ENCODE measurements at regions not wholly inside any gene's neighbourhood (a gene's known extent, or its start where the extent isn't known, plus 50 kb on each side); places are given as distances from the start of the nearest gene placed in this dataset.
A peak's percentile ranks its signal among the peaks of the same experiment; 100 is the strongest.

DNA sequence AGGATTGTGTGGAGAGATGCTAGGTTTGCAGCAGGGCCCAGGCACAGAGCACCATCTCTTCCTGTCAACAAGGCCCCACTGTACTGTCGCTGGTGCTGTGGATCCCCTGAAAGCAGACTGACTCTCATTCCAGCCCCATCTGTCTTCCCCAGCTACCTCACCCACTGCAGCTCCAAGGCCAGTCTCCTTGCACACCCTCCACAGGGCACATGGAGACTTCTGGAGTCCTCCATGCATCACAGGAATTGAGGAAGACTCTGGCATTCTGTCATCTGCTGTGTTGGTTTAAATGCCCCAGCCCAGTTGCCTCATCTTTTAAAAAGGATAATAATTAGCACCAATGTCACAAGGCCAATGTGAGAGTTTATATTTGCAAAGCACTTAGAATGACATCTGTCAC lies 301.2 kb downstream of the RPLP1 start:
- Histone ChIP-seq H4K91ac (ENCODE audit: low read length) (no peak overlapping the region), H3K36me3 (ENCODE audit: control insufficient read depth in 1 of 2, insufficient read depth in 2 of 2, low read depth in 1 of 2, low read length in 2 of 2) (no peaks in the 10 kb centered on the region), H2BK12ac (ENCODE audit: low read length in 2 of 2) (no peak overlapping the region), H3K27ac (ENCODE audit: low read length, poor library complexity, severe bottlenecking) (no peak overlapping the region), H3K4me3 (ENCODE audit: insufficient read depth in 1 of 2, low read depth in 1 of 2, low read length in 2 of 2) (no peak overlapping the region), H3K79me1 (replicated peaks; ENCODE audit: low read length, poor library complexity, severe bottlenecking) (no peaks in the 10 kb centered on the region), H4K8ac (ENCODE audit: low read length) (no peak overlapping the region), H3K4ac (ENCODE audit: low read depth in 1 of 2, low read length in 2 of 2) (no peak overlapping the region), H2BK5ac (ENCODE audit: low read depth, low read length, poor library complexity, severe bottlenecking) (no peak overlapping the region), H2AK5ac (ENCODE audit: low read length, severe bottlenecking) (no peak overlapping the region), H3K4me1 (ENCODE audit: control insufficient read depth, insufficient read depth, low read depth, low read length) (peaks cover 14% of the 10 kb centered on the region), H2BK15ac (ENCODE audit: low read depth, poor library complexity, severe bottlenecking) (peak overlapping the region; percentile 33), H3K9ac (ENCODE audit: low read length) (no peak overlapping the region), H3K9me3 (ENCODE audit: control insufficient read depth, low read length) (peaks cover 5% of the 10 kb centered on the region), H2BK120ac (ENCODE audit: low read depth, low read length) (no peak overlapping the region), H3K18ac (ENCODE audit: low read depth in 1 of 2, low read length in 2 of 2) (no peak overlapping the region), H3K4me2 (ENCODE audit: low read length, poor library complexity, severe bottlenecking) (no peak overlapping the region), H3K23ac (ENCODE audit: low read length in 2 of 2) (no peak overlapping the region), H3K14ac (ENCODE audit: low read length in 2 of 2) (no peak overlapping the region), H2AFZ (ENCODE audit: low read depth, low read length) (no peak overlapping the region), H3K27me3 (ENCODE audit: control insufficient read depth in 1 of 2, insufficient read depth in 1 of 2, low read length in 2 of 2) (peaks cover 0 to 4% of the 10 kb centered on the region in 2 experiments)
- no peak for DNase-seq
- 96% methylated on average over 1 of the region's 1 CpG for WGBS

GRCh38 chr15:69754313-69754712 lies 301.7 kb downstream of the RPLP1 start:
- Histone ChIP-seq H3K4me2 (ENCODE audit: low read length, poor library complexity, severe bottlenecking) (no peak overlapping the region), H3K9ac (ENCODE audit: low read length) (no peak overlapping the region)

GRCh38 chr15:69755551-69756310 lies 303.1 kb downstream of the RPLP1 start:
- Histone ChIP-seq H4K8ac (ENCODE audit: low read length) (no peak overlapping the region), H2BK12ac (ENCODE audit: low read length in 2 of 2) (peak overlapping the region in 1 of 2 experiments; percentile 66), H3K4me3 (ENCODE audit: insufficient read depth in 1 of 2, low read depth in 1 of 2, low read length in 2 of 2) (no peak overlapping the region), H3K9me3 (ENCODE audit: control insufficient read depth, low read length) (no peaks in the 10 kb centered on the region), H3K4me2 (ENCODE audit: low read length, poor library complexity, severe bottlenecking) (no peak overlapping the region), H2BK120ac (ENCODE audit: low read depth, low read length) (no peak overlapping the region), H2BK15ac (ENCODE audit: low read depth, poor library complexity, severe bottlenecking) (no peak overlapping the region), H3K27ac (ENCODE audit: low read length, poor library complexity, severe bottlenecking) (no peak overlapping the region), H3K18ac (ENCODE audit: low read depth in 1 of 2, low read length in 2 of 2) (no peak overlapping the region), H2AK5ac (ENCODE audit: low read length, severe bottlenecking) (no peak overlapping the region), H3K27me3 (ENCODE audit: control insufficient read depth in 1 of 2, insufficient read depth in 1 of 2, low read length in 2 of 2) (no peaks in the 10 kb centered on the region), H2AFZ (ENCODE audit: low read depth, low read length) (no peak overlapping the region), H3K14ac (ENCODE audit: low read length in 2 of 2) (no peak overlapping the region), H3K23ac (ENCODE audit: low read length in 2 of 2) (no peak overlapping the region), H3K36me3 (ENCODE audit: control insufficient read depth in 1 of 2, insufficient read depth in 2 of 2, low read depth in 1 of 2, low read length in 2 of 2) (no peaks in the 10 kb centered on the region), H3K9ac (ENCODE audit: low read length) (no peak overlapping the region), H3K4ac (ENCODE audit: low read depth in 1 of 2, low read length in 2 of 2) (peak overlapping the region in 1 of 2 experiments; percentile 24), H2BK5ac (ENCODE audit: low read depth, low read length, poor library complexity, severe bottlenecking) (no peak overlapping the region), H3K79me1 (replicated peaks; ENCODE audit: low read length, poor library complexity, severe bottlenecking) (no peaks in the 10 kb centered on the region), H4K91ac (ENCODE audit: low read length) (no peak overlapping the region), H3K4me1 (ENCODE audit: control insufficient read depth, insufficient read depth, low read depth, low read length) (peaks cover 20% of the 10 kb centered on the region)
- WGBS: 44% methylated on average over 4 of the region's 7 CpGs
- DNase-seq: peak; percentile 44

More at GRCh38 chr15:69754313-69754712, 301.7 kb downstream of the RPLP1 start:
- H3K23ac ChIP-seq (ENCODE audit: low read length in 2 of 2): no peak overlapping the region
- no peak overlapping the region for H3K18ac ChIP-seq (ENCODE audit: low read depth in 1 of 2, low read length in 2 of 2)
- no peak for DNase-seq
- H3K4me1 ChIP-seq (ENCODE audit: control insufficient read depth, insufficient read depth, low read depth, low read length): peaks cover 17% of the 10 kb centered on the region
- H3K27ac ChIP-seq (ENCODE audit: low read length, poor library complexity, severe bottlenecking): no peak overlapping the region
- H3K36me3 ChIP-seq (ENCODE audit: control insufficient read depth in 1 of 2, insufficient read depth in 2 of 2, low read depth in 1 of 2, low read length in 2 of 2): no peaks in the 10 kb centered on the region
- H2BK120ac ChIP-seq (ENCODE audit: low read depth, low read length): no peak overlapping the region
- H3K14ac ChIP-seq (ENCODE audit: low read length in 2 of 2): no peak overlapping the region
- H3K9me3 ChIP-seq (ENCODE audit: control insufficient read depth, low read length): peaks cover 5% of the 10 kb centered on the region
- no peak overlapping the region for H4K91ac ChIP-seq (ENCODE audit: low read length)
- H2AK5ac ChIP-seq (ENCODE audit: low read length, severe bottlenecking): no peak overlapping the region
- no peak overlapping the region for H4K8ac ChIP-seq (ENCODE audit: low read length)
- no peak overlapping the region for H2BK15ac ChIP-seq (ENCODE audit: low read depth, poor library complexity, severe bottlenecking)
- no peak overlapping the region for H3K4ac ChIP-seq (ENCODE audit: low read depth in 1 of 2, low read length in 2 of 2)
- no peaks in the 10 kb centered on the region for H3K79me1 ChIP-seq (replicated peaks; ENCODE audit: low read length, poor library complexity, severe bottlenecking)
- WGBS: 89% methylated on average over 1 of the region's 1 CpG
- no peak overlapping the region for H2BK5ac ChIP-seq (ENCODE audit: low read depth, low read length, poor library complexity, severe bottlenecking)
- H2AFZ ChIP-seq (ENCODE audit: low read depth, low read length): no peak overlapping the region
- H2BK12ac ChIP-seq (ENCODE audit: low read length in 2 of 2): no peak overlapping the region
- peaks cover 0 to 1% of the 10 kb centered on the region in 2 experiments for H3K27me3 ChIP-seq (ENCODE audit: control insufficient read depth in 1 of 2, insufficient read depth in 1 of 2, low read length in 2 of 2)
- H3K4me3 ChIP-seq (ENCODE audit: insufficient read depth in 1 of 2, low read depth in 1 of 2, low read length in 2 of 2): no peak overlapping the region

DNA sequence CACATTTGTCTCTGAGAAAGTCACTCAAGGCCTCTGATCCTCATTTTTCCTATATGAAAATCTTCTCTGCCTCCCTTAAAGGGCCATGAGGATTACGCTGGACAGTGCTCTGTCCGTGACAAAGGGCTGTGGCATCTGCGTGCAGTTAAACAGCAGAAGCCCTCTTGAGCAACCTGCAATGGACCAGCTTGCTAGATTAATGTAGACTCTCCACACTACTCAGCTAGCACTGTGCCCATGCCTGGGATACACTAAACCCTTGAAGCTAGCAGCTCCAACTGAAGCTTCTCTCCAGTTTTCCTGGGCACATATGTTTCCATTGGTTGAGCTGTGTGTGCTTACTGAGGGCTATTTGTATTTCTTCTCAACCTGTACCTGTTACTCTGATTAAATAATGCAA lies 303.8 kb downstream of the RPLP1 start:
- H3K36me3 ChIP-seq (ENCODE audit: control insufficient read depth in 1 of 2, insufficient read depth in 2 of 2, low read depth in 1 of 2, low read length in 2 of 2): no peaks in the 10 kb centered on the region
- H2BK12ac ChIP-seq (ENCODE audit: low read length in 2 of 2): peak overlapping the region in 1 of 2 experiments; percentile 92
- no peak overlapping the region for H2AFZ ChIP-seq (ENCODE audit: low read depth, low read length)
- no peaks in the 10 kb centered on the region for H3K79me1 ChIP-seq (replicated peaks; ENCODE audit: low read length, poor library complexity, severe bottlenecking)
- H3K4me1 ChIP-seq (ENCODE audit: control insufficient read depth, insufficient read depth, low read depth, low read length): peaks cover 22% of the 10 kb centered on the region
- no peak overlapping the region for H2BK5ac ChIP-seq (ENCODE audit: low read depth, low read length, poor library complexity, severe bottlenecking)
- H3K9ac ChIP-seq (ENCODE audit: low read length): no peak overlapping the region
- H4K91ac ChIP-seq (ENCODE audit: low read length): no peak overlapping the region
- no peak overlapping the region for H2AK5ac ChIP-seq (ENCODE audit: low read length, severe bottlenecking)
- H3K4me2 ChIP-seq (ENCODE audit: low read length, poor library complexity, severe bottlenecking): no peak overlapping the region
- DNase-seq: peak; percentile 67
- H3K4me3 ChIP-seq (ENCODE audit: insufficient read depth in 1 of 2, low read depth in 1 of 2, low read length in 2 of 2): no peak overlapping the region
- H2BK15ac ChIP-seq (ENCODE audit: low read depth, poor library complexity, severe bottlenecking): no peak overlapping the region
- no peaks in the 10 kb centered on the region for H3K9me3 ChIP-seq (ENCODE audit: control insufficient read depth, low read length)
- no peak overlapping the region for H3K18ac ChIP-seq (ENCODE audit: low read depth in 1 of 2, low read length in 2 of 2)
- no peak overlapping the region for H3K4ac ChIP-seq (ENCODE audit: low read depth in 1 of 2, low read length in 2 of 2)
- H3K14ac ChIP-seq (ENCODE audit: low read length in 2 of 2): no peak overlapping the region
- WGBS: 71% methylated on average over 3 of the region's 3 CpGs
- H3K27ac ChIP-seq (ENCODE audit: low read length, poor library complexity, severe bottlenecking): no peak overlapping the region
- no peaks in the 10 kb centered on the region for H3K27me3 ChIP-seq (ENCODE audit: control insufficient read depth in 1 of 2, insufficient read depth in 1 of 2, low read length in 2 of 2)
- no peak overlapping the region for H4K8ac ChIP-seq (ENCODE audit: low read length)
- H2BK120ac ChIP-seq (ENCODE audit: low read depth, low read length): no peak overlapping the region
- H3K23ac ChIP-seq (ENCODE audit: low read length in 2 of 2): no peak overlapping the region
